NCI-H510A (cell line): ENCODE measurements at regions not wholly inside any gene's neighbourhood (a gene's known extent, or its start where the extent isn't known, plus 50 kb on each side); places are given as distances from the start of the nearest gene placed in this dataset.

Experiments used
- DNase-seq: peaks from one replicate; lab custom pipeline; 2025; lab: John Stamatoyannopoulos, UW

DNA sequence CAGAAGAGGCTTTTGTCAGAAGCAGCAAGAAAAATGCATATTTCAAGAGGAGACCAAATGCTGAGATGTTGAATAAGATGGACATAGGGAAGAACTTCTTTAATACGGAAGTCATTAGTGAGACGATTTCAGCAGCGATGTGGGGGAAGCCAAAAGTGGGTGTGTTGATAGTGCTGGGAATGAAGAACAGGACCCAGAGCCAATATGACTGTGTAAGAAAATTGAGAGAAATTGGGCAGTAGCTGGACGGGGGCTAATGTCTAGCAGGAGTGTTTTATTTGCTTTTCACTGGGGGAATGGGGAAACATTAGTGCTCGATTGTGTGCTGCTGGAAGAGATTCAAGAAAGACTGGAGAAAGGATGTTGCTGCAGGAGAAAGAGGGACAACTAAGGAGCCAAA, 788.7 kb upstream of the KLHL29 start:
- no peak for DNase-seq

DNA sequence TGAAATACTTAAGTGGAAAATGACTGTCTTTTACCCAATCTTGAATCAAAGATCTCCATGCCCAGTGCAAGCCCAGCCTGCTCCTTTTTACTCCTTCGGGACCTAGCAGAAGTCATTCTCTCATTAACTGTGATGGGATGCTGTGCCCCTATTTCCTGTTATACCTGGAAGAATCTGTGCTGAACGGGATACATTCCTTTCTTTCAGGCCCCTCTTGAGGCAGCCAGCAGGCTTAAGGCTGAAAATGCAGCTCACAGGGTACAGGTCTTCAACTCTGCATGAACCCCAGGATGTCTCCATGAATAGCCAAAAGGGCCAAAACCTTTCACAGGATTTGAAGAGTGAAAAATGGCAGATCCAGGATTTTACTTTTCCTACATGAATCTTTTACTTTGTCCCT, 784.8 kb upstream of the KLHL29 start:
- no peak for DNase-seq

DNA sequence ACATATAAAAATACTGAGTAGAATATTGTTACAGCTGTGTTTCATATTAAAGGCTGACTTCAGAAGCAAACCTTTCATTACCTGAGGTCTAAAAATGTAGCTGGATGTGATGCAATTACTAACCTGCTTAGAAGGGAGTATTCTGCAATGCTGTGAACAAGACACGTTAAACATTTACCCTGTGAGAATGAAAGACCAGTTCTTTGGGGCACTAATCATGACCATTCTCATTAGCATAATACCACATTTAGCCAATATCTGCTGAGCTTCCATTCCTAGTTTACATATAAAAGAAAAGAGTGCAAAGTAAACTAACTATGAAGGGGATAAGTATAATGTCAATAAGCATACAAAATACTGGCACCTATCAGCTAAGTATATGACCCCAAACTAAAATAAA, 784.0 kb upstream of the KLHL29 start:
- DNase-seq, result no peak

DNA sequence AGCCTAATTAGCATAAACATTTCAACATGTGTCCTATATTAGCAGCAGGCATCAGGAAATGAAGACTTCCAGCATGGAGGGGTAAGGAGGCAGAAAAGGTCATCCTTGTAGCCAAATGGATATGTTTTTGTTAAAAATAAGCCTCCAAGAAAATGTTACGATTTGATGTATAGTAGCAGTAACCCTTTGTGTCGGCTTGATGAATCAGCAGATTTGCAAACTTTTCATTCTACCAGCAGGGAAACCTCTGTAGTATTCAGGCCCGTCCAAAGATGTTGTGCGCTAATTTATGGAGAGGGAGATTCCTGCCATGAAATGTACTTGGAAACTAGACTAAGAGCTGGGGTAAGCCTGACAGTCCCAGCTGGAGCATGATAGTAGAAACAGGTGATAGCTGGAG, 780.8 kb upstream of the KLHL29 start:
- DNase-seq, result no peak

GRCh38 chr2:22616031-22616430, 768.9 kb upstream of the KLHL29 start:
- DNase-seq, result no peak

- no peak for DNase-seq
Measured at GRCh38 chr2:22623620-22624019, 761.4 kb upstream of the KLHL29 start.

DNA sequence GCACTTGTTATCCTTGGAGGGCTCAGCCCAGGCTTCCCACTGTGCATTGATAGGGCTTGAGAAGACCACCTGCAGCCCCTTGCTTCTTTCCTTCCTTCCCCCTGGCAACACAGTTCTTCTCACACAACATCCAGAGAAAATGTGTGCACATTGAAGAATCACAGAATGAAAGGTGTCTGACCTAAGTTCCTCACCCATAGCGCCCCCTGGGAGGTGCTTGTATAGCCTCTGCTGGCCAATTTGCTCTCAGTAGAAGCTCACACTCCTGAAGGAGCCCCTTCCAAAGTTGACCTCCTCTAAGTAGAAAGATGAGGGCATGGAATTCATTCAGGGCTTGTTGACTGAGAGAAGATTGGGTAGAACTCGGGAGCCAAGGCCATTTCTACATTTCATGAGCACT, 758.4 kb upstream of the KLHL29 start:
- DNase-seq, result no peak

DNA sequence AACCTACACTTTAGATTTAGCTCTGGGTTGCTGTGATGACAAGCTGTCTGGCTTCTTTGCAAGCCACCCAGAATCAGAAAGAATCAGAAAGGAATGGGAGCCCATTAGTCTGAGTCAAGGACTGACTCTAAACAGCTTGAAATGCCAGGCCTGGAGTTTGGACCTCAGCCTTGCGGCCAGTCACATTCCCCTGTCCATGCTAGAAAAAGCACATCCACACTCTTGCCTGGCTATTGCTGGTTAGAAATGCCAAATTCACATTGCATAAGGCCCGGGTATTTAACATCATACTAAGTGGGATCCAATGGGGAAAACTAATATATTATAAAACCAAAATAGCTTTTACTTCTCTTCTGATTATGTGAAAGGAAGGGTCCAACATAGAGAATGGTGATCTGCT, 756.8 kb upstream of the KLHL29 start:
- no peak for DNase-seq

GRCh38 chr2:22628906-22629305, 756.1 kb upstream of the KLHL29 start:
- no peak for DNase-seq

GRCh38 chr2:22634167-22634566, 750.8 kb upstream of the KLHL29 start:
- DNase-seq, result no peak

GRCh38 chr2:22656426-22656825, 728.6 kb upstream of the KLHL29 start:
- no peak for DNase-seq

DNA sequence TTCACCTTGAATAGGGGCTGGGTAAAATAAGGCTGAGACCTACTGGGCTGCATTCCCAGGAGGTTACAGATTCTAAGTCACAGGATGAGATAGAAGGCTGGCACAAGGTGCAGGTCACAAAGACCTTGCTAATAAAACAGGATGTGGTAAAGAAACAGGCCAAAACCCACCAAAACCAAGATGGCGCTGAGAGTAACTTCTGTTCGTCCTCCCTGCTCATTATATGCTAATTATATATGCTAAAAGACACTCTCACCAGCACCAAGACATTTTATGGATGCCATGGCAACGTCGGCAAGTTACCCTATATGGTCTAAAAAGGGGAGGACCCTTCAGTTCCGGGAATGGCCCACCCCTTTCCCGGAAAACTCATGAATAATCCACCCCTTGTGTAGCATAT, 711.5 kb upstream of the KLHL29 start:
- DNase-seq, result no peak

DNA sequence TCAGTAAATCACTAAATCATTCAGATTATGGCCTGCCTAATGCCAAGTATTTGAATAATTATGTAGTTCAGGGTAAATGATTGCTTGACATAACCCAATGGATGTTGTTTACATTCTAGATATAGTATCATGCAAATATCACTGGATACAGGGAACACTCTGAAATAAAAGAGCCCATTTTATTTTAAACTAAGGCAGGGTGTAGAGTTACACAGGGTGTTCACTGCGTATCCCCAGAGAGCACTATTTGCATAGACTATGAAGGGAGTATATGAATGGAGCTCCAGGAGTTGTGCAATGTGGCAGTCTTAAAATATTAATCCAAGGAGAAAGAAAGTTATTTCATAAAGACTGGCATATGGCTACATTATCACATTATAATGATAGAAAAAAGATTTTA, 701.1 kb upstream of the KLHL29 start:
- no peak for DNase-seq

DNA sequence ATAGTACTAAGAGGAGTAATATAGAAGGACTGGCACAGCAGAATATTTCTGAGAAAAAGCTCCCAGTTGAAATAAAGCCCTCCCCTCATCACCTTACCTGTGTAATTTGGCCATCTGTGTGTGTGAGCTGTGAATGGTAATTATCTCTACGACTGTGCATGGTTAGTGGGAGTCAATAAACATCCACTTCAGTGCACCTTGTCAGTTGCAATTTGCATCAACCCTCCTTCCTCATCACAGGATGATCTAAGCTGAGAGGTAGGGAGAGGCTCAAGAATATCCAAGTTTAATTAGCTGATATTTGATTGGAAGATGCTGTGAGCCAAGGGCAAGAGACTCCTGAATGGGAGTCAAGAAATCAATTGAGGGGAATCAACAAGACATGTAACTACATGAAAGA, 694.9 kb upstream of the KLHL29 start:
- DNase-seq, result no peak

- DNase-seq, result no peak
Measured at GRCh38 chr2:22691666-22692065, 693.3 kb upstream of the KLHL29 start.

DNA sequence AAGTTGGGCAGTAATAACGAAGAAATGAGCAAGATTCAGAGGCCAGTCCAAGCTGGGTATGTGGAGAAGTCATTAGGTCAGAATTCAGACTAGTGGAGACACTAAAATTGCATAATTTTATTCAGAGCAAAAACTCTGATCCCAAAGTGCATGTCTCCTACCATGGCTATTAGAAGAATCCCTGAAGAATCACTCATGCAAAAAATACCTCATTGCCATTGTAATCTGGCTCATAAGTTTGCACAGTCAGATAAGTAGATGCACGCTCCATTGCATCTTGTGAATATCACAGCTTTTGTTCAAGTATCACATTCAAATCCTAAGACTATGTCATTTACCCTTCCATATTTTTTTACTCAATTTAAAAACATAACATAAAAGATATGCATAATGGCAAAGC, 692.2 kb upstream of the KLHL29 start:
- no peak for DNase-seq

DNA sequence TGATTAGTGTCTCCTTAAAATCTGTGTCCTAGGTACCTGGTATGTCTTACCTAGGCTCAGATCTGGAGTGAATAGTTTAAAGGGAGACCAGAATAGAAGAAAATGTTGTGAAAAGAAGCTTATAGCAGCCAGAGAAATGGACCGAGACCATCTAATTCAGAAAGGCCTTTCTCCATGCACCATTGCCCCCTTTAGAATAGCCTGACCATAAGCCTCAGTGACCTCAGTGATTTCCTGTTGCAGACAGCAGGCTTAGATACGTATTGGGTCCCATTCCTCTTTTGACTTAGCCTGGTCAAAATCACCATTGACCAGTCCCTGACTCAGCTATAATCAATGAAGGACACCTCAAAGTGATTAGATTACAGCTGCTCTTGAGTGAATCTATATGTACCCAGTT, 690.7 kb upstream of the KLHL29 start:
- no peak for DNase-seq

- no peak for DNase-seq
Measured at GRCh38 chr2:22694856-22695255, 690.1 kb upstream of the KLHL29 start.

DNA sequence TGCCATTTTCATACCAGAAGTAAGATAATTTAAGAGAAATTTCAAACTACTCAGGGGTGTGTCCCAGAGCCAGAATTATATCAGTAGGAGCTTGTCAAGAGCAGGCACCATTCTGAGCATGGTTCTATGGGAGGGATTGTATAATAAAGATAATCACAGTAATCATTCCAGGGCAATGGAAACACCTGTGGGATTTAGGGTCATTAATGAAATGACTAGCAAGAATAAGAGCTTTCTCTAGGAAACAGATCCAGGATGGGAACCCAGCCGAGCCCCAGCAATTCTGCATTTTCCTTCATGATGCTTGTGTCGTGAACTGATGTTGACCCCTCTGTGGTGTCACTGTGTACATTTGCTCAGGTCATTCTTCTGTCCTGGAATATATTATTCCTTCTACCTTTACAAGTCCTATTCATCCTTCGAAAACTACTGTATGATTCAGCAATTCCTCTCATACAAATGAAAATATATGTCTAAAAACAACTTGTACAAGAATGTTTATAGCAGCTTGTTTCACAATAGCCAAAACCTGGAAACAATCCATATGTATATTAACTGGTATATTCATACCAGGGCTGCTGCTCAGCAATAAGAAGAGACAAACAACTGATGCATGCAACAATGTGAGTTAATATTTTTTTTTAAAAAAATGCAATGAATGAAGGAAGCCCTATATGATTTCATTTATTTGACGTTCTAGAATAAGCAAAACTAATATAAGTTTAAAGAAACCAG, 687.8 kb upstream of the KLHL29 start:
- no peak for DNase-seq

- no peak for DNase-seq
Measured at GRCh38 chr2:22701561-22702160, 683.3 kb upstream of the KLHL29 start.

DNA sequence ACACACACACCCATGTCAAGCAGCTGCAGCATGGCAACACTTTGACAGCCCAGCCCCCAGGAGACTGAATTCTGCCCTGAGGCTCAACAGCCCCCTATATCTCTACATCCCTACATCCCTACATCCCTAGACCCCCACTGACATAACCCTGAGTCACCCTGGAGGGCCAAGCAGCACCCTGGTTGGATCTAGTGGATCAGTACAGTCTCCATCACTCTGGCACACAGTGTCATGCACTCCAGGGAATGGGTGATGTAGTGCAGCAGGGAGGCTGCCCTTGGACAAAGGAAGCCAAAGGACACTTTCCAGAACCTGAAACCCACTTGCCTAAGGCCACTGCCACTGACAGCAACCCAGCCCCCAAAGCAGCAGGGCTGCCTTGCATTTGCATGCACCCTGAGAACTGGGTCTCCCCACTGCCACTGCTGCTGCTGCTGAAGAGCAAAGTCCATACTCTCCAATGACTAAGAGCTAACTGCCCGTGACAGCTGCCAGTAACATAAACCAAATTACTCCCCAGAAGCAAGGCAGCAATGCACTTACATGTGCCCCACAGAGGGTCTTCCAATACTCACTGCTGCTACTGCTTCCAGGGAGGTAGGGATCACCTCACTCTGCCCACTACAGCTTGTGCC, 681.6 kb upstream of the KLHL29 start:
- no peak for DNase-seq

DNA sequence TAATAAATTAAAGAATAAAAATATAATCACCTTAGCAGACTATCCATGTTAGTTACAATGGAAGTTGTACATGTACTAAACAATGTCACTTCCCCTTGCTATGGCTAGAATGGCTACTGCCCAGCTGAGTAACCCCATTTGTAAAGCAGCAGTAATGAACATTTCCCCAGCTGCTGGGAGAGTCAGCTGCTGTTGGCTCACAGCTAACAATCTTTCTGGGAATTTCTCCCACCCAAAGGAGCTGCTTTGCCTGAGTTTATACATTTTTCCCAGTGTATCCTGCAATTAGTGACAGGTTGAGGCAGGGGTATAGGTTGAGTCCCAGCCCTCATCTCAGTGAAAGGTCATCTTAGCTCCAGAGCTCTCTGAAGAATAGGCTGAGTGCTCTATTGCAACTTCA, 665.6 kb upstream of the KLHL29 start:
- DNase-seq, result no peak

DNA sequence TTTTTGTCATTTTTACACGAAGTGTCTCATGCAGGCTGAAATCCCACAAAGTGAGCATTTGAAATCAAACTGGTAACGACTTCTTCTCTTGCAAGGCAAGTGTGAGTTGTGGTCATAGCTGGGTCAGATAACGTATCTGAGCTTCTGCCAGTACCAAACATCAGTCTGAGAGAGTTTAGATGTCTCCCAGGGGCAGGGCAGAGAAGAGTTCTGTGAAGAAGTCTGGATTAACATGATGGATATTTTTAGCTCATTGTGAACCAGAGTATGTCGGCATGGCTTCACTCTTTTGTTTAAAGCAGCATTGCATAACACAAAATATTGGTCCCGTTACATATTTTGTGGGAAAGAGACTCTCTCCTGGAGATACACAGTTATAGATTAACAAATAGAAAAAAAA, 655.5 kb upstream of the KLHL29 start:
- no peak for DNase-seq
